ENCODE measurements at regions not wholly inside any gene's neighbourhood (a gene's known extent, or its start where the extent isn't known, plus 50 kb on each side); places are given as distances from the start of the nearest gene placed in this dataset.
"Not testable (repeated sequence)": the region's sequence is repeated elsewhere in the genome, so short reads cannot be mapped to it uniquely, and the experiment has no call there.

GRCh38 chr4:13733817-13734216 lies 106.3 kb upstream of the BOD1L1 start:
- H3K27ac ChIP-seq (replicated peaks in 1 of 4): no peak overlapping the region
- H3K4me1 ChIP-seq: no peaks in the 10 kb centered on the region
- no peak overlapping the region for H3K4me3 ChIP-seq
- H3K27me3 ChIP-seq: no peaks in the 10 kb centered on the region
- 40% methylated on average over 1 of the region's 1 CpG for WGBS
- no peak for DNase-seq (ENCODE audit: extremely low spot score)
- H3K36me3 ChIP-seq: no peaks in the 10 kb centered on the region
- intact Hi-C loops (cut with DNase I): no loop called here
- TF ChIP-seq CTCF (IDR thresholded peaks at IDR 0.05): no peak
- no peak for TF ChIP-seq EP300 (IDR thresholded peaks at IDR 0.05)
- H3K9me3 ChIP-seq: no peaks in the 10 kb centered on the region

- no peaks in the 10 kb centered on the region for H3K4me1 ChIP-seq
Measured at GRCh38 chr4:13750594-13750993, 123.1 kb upstream of the BOD1L1 start.

GRCh38 chr4:13761581-13761980 lies 134.1 kb upstream of the BOD1L1 start:
- H3K36me3 ChIP-seq; H3K27me3 ChIP-seq; DNase-seq (ENCODE audit: extremely low spot score); H3K4me1 ChIP-seq; H3K27ac ChIP-seq (replicated peaks in 1 of 4); intact Hi-C loops (cut with DNase I); H3K4me3 ChIP-seq: not testable (repeated sequence)
- H3K9me3 ChIP-seq: peaks cover 0 to 14% (median 5%) of the 10 kb centered on the region in 4 donors
- 88% methylated on average over 14 of the region's 25 CpGs for WGBS

More at GRCh38 chr4:13750594-13750993, 123.1 kb upstream of the BOD1L1 start:
- Histone ChIP-seq H3K27ac (replicated peaks in 1 of 4) (no peak overlapping the region), H3K36me3 (no peaks in the 10 kb centered on the region), H3K4me3 (no peak overlapping the region), H3K9me3 (no peaks in the 10 kb centered on the region), H3K27me3 (no peaks in the 10 kb centered on the region)
- no peak for DNase-seq (ENCODE audit: extremely low spot score)
- TF ChIP-seq POLR2AphosphoS5 (IDR thresholded peaks at IDR 0.05) (no peak), POLR2A (IDR thresholded peaks at IDR 0.05; ENCODE audit: low read depth) (no peak), EP300 (IDR thresholded peaks at IDR 0.05) (no peak), CTCF (IDR thresholded peaks at IDR 0.05) (no peak)
- 70% methylated on average over 2 of the region's 2 CpGs for WGBS
- intact Hi-C loops (cut with DNase I): no loop called here

- Histone ChIP-seq H3K27ac (replicated peaks in 1 of 4) (no peak overlapping the region), H3K27me3 (no peaks in the 10 kb centered on the region), H3K36me3 (no peaks in the 10 kb centered on the region), H3K4me1 (no peaks in the 10 kb centered on the region), H3K9me3 (peaks cover 0 to 14% (median 5%) of the 10 kb centered on the region in 4 donors), H3K4me3 (no peak overlapping the region)
- no peak for TF ChIP-seq POLR2AphosphoS5 (IDR thresholded peaks at IDR 0.05)
- no peak for TF ChIP-seq CTCF (IDR thresholded peaks at IDR 0.05)
- no peak for TF ChIP-seq EP300 (IDR thresholded peaks at IDR 0.05)
- no peak for TF ChIP-seq POLR2A (IDR thresholded peaks at IDR 0.05; ENCODE audit: low read depth)
- DNase-seq (ENCODE audit: extremely low spot score): no peak
- intact Hi-C loops (cut with DNase I): no loop called here
- WGBS: 72% methylated on average over 2 of the region's 2 CpGs
Measured at GRCh38 chr4:13762130-13762529, 134.6 kb upstream of the BOD1L1 start.

GRCh38 chr4:13763707-13764106 lies 136.2 kb upstream of the BOD1L1 start:
- no peaks in the 10 kb centered on the region for H3K27me3 ChIP-seq
- intact Hi-C loops (cut with DNase I): no loop called here
- no peaks in the 10 kb centered on the region for H3K4me1 ChIP-seq
- TF ChIP-seq CTCF (IDR thresholded peaks at IDR 0.05) (no peak), EP300 (IDR thresholded peaks at IDR 0.05) (no peak), POLR2AphosphoS5 (IDR thresholded peaks at IDR 0.05) (no peak), POLR2A (IDR thresholded peaks at IDR 0.05; ENCODE audit: low read depth) (no peak)
- DNase-seq (ENCODE audit: extremely low spot score): no peak
- no peaks in the 10 kb centered on the region for H3K9me3 ChIP-seq
- no peak overlapping the region for H3K4me3 ChIP-seq
- H3K27ac ChIP-seq (replicated peaks in 1 of 4): no peak overlapping the region
- H3K36me3 ChIP-seq: no peaks in the 10 kb centered on the region
- WGBS: 88% methylated on average over 1 of the region's 1 CpG

Measured in esophagus muscularis mucosa (tissue), 4 donors.